Posterior cingulate gyrus (tissue), 11 donors: ENCODE measurements at regions not wholly inside any gene's neighbourhood (a gene's known extent, or its start where the extent isn't known, plus 50 kb on each side); places are given as distances from the start of the nearest gene placed in this dataset.

Experiments
- DNase-seq, 10 donors: peaks; one replicate each; pipeline versions ENCODE4 v3.0.0 to v3.0.0-alpha.2; 2020 to 2021; ENCODE audit warnings: mixed read lengths in 3 of 10
- intact Hi-C: fragments of 100-400 bp; cut with DNase I; formaldehyde crosslinking; loops from one replicate; pipeline ENCODE4 v1.15.1; 2023

DNA sequence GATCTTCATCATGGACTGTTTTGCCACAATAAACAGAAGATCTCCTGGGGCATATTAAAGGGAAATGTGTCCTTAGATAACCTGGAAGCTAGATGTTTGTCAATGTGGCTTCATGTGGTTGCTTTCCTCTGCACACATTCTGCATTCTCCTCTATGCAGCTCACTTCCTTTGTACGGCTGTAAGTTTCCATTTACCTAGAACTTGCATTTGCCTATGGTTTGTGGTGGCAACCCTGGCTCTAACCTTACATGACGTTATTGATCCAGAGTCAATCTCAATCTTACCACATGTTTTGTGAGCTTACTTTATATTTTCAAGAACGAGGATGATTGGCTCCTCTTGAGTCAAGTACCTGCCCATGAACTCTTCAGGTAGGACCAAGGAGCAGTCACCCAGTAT is 863.1 kb downstream of the MAFB start:
- DNase-seq: no peak

DNA sequence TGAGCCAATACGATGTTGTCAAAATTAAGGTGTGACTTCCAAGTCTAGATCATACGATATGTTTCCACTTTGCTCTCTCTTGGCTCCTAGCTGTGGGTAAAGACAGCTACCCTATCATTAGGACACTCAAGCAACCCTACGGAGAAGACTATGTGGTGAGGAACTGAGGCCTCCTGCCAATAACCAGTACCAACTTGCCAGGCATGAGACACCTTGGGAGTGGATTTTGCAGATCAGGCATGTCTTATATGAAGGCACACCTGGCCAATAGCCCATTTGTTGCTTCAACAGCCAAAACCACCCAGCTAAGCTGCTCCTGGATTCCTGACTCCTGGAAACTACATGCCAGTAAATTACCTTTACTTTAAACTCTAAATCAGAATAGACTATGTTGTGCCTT is 863.4 kb downstream of the DHX35 start:
- intact Hi-C loops: no loop called here
- no peak for DNase-seq

More for the DNA sequence above, 863.1 kb downstream of the MAFB start:
- intact Hi-C loops: no loop called here

DNA sequence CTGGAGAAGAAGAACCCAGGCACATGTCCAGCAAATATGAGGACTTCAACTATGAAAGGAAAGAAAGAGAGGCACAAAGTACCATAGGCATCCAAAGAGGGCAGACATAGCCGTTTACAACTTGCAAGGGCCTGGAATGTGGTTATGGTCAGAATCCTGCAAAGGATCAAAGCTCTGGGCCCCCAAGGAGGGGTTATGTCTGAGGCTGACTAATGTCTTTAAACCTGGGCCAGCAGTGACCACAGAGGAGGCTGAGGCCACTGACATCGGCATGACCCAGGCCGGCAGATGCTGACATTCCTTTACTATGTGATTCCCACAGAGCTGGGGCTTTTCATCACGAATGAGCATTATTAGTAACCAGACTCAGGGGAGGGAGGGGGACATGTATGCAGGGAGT is 861.1 kb downstream of the DHX35 start:
- no peak for DNase-seq
- intact Hi-C loops: no loop called here

DNA sequence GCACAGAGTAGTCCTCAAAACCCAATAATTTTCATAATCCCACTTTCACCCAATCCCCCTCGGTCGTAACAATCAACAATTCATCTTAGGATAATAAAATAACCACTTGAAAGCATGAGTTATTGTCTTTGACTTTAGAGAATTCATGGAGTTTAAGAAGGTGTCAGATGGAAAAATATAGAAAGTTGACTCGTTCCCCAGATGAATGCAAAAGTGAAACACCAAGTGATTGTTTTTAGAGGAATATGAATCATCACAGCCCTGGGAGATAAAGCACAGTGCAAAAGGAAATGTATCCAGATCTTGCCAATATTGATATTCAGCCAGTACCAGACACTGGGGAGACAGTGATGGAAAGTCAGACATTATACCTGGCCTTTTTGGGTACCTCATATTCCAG is 860.5 kb downstream of the DHX35 start:
- DNase-seq: no peak
- intact Hi-C loops: no loop called here

DNA sequence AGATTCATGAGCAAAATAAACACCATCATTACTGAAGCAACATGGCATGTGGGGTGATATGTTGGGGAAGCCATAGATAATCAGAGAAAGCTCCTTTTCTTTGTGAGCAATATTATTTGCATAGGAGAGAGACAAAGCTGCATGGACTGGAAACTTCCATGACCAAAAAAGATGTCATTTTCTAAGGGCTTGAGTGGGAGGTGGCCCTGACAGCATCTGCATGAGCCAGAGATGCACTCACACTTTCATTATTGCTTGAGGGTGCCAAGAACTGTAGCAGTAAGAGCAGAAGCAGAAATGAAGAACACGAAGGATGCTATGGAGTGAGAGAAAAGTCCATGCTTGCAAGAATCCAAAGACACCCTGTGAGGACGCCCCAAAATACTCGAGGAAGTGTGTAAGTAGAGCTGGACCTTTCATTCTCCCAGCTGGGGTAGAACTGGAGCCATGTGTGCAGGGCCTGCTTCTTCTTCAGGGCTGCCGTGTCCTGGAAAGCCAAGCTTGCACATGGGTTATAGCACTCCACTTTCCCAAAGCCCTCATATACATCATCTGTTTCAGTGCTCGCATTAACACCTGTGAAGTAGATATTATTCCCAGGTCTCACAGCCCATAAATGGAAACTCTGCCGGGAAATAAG is 851.2 kb downstream of the DHX35 start:
- intact Hi-C loops: no loop called here
- peak in 3 of 10 donors; percentile 8 to 83 (median 62) for DNase-seq

DNA sequence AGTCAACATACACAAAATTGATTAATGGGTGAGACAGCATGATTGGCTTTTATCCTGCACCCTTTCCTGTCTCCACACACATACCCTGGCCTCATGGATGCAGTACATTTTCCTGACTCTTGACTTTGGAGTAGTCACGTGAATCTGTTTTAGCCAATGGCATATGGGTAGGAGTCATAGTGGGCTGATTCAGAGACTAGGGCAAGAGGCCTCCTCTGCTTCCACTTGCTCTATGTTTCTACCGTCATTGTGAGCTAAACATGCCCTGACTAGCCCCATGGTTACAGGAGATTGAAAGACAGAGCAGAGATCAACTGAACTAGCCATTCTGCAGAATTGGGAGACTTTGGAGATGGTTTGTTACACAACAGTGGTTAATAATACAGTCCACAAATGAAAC is 850.0 kb downstream of the DHX35 start:
- no peak for DNase-seq
- intact Hi-C loops: no loop called here

DNA sequence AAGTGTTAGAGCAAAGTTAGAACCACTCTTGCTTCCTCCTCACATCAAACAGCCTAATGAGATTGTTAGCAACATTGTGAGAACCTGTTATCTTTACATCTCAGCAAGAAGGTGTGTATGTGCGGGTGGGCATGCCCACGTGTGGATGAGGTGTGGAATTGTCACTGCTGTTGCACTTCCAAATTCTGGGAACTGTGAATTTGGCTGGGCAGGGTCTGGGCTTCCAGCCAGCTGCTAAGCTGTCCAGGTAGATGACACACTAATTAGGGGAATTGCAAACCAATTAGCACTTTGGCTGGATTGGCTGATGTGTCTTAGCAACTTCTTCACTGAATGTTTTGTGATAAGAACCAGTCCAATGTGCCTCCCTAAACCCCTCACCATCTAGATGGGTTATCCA is 848.2 kb downstream of the DHX35 start:
- intact Hi-C loops: no loop called here
- peak in 3 of 10 donors; percentile 66 to 82 (median 77) for DNase-seq

DNA sequence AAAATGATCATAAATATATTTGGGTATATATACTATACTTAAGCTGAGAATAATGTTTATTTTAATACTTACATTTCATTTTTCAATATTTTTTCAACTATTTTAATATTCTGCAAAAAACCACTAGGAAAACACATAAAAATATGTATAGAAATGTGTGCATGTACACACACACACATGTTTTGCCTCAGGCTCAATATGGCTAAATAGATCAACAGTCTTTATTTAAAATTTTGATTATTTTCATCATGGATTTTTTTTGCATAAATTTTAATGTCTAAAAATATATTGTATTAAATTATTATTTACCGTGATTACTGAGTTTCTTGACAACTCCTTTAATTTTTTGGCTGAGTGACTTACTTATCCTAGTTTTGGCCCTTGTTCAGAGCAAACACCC is 846.5 kb downstream of the DHX35 start:
- intact Hi-C loops: no loop called here
- DNase-seq: no peak

DNA sequence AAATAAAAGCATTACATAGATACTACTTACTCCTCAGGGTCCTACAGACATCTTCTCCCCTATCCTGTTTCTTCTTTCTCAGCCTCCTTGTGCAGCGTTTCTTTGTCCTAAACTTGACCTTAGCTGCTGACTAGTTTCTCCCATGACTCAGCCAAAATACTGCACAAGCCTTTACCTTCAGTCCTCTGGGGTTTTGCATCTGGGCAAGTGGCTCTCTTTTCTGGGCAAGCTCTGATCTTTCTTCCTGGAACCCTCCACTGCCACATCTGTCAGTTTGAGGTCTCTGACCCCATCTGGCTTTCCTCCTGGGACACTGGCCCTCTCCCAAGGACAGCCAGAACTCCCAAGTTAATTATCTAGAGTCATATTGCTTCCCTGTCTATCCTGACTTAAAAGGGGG is 838.4 kb downstream of the DHX35 start:
- DNase-seq: no peak
- intact Hi-C loops: no loop called here

DNA sequence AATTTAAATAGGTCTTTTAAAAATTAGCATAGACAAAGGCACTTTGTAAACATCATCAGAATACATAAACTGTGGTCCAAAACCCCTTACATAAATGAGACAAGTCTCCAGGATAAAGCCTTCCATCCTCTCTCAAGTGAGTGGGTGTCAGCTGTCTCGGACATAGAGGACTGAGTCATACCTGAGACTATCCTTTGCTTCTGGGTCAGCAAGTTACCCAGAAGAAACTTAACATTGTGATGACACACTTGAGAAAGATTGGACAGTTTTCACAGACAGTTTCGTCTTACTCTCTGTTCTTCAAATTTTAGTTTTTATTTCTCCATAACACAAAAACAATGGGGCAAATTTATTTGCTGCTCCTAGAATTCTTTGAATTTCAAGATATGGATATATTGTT is 838.0 kb downstream of the DHX35 start:
- no peak for DNase-seq
- intact Hi-C loops: no loop called here

DNA sequence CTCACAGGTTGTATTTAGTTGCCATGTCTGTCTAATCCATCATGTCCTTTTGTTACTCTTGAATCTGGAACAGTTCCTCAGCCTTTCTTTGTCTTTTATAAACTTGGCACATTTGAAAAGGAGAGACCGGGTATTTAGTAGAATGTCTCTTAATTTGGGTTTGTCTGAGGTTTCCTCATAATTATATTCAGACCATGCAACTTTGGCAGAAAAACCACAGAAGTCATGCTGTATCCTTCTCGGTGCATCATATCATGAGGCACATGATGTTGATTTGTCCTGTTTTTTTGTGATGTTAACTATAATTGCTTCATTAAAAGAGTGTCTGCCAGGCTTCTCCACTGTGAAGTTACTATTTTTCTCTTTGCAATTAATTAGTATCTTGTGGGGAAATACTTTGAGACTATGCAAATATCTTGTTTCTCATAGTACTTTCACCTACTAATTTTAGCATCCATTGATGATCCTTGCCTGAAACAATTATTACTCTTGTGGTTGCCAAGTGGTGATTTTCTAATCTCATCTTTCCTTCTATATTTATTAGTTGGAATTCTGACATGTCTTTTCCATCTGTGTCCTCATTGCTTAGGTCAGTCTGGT is 837.3 kb downstream of the DHX35 start:
- no peak for DNase-seq
- intact Hi-C loops: no loop called here

DNA sequence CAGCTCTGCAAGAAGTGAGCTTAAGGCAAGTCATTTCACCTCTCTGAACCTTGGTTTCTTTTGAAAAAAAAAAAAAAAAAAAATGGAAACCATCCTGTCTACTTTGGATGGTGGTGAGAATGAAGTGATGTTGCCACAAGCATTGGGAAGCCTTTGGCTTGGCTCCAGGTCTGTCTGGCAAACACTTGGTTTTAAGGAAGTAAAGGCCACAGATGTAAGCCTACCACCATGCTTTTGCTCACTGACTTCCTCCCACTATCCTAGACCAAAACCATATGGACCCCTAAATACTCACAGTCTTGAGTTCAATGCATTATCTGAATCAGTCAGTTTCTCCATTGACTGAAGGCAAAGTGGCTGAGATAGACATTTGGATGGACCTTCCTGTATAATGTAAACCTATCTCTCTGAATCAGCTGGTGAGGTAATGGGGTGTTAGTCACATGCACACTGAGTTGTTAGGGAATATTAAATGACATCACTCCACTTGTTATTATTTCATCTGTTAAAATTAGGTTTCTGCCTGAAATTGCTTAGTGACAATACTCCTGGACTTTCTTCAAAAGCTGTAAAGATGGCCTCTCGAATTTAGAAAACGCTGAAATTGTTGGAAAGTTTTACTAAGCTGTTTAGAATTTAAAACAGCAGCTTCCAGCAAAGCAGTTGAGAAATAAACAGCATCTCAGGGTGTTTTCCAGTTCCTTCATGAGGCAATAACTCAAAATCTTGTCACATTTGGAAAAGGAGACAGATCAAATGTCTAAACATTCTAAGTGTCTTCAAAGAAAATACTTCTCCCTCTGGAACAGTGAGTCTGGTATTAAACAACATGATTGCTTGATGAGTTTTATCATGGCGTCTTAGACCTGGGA is 833.5 kb downstream of the DHX35 start:
- DNase-seq: no peak
- intact Hi-C loops: no loop called here

DNA sequence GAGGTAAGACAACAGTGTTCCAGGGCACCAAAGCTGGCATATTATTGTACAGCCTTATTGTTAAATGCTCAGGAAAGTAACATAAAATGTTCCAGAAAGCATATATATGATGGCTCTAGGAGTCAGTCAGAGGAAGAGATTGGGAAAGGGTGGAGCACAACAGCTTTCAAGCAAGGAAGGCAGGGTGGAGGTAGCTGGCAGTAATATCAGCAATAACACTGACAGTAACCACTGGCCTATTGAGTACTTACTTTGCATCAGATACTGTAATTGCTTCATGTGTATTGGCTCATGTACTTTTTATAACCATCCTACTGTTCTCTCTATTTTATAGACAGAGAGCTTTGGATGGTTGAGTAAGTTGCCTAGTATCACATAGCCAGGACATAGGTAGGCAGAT is 830.2 kb downstream of the DHX35 start:
- DNase-seq: no peak
- intact Hi-C loops: no loop called here

DNA sequence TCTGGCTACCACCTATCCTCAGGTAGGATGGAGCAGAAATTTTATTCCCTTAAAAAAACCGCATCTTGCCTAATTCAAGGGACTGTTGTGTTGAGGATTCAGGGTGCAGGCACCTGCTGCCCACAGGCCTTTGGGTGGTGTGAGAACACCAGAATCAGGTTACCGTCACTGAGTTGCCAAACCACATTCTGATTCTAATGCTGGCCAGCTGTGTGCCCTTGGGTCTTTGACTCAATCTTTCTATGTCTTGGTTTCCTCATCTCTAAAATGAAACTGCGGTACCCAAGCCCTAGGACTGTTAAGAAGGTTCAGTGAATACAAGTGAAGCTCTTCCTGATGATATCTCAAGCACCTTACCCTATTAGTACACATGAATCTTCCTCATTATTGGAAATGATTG is 827.3 kb downstream of the DHX35 start:
- intact Hi-C loops: no loop called here
- DNase-seq: no peak

DNA sequence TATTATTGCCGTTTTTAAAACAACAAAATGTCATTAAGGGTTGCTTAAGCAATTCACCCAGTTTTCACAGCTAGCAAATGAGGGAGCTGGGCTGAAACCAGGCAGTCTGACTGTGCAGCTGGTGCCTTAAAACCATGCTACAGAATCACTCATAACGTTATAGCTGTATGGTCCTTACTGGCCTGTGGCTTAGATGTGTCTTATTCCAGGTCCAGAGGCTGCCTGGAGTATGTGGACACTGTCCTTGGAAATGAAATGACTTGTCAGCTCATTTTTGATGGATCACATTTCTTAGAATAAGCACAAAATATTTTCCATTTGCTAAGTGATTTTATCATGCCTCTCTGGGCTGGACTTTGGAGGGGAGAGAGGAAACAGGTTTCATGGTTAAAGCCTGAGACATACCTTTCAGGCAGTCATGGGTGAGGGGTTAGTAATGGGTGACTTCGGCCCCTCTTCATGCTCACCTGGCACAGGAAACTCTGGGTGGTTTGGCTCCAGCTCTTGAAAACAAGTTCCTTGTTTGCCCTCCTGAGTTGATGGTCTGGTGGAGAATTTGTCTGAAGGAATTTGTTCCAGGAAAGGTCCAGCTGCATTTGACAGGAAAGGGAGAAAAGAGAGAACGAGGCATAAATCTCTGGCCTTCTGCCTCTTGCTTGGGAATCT is 823.2 kb downstream of the DHX35 start:
- DNase-seq: no peak
- intact Hi-C loops: no loop called here

DNA sequence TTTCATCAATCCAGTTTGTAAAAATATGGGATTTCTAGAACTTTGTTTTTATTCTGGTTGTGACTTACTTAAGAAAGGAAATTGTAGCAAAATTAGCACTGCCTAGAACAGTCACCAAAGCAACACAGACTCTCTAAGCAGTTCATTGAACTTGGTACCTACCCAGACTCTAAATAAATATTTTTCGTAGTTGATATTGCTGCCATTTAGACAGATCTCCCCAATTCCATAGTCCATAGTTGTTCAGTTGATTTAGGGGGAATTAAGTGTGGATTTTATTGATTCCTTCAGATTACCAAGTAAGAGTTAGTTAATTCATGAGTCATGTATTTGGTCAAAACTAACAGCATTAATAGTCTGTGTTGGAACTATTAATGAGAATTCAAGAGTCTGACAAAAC is 822.5 kb downstream of the DHX35 start:
- intact Hi-C loops: no loop called here

DNA sequence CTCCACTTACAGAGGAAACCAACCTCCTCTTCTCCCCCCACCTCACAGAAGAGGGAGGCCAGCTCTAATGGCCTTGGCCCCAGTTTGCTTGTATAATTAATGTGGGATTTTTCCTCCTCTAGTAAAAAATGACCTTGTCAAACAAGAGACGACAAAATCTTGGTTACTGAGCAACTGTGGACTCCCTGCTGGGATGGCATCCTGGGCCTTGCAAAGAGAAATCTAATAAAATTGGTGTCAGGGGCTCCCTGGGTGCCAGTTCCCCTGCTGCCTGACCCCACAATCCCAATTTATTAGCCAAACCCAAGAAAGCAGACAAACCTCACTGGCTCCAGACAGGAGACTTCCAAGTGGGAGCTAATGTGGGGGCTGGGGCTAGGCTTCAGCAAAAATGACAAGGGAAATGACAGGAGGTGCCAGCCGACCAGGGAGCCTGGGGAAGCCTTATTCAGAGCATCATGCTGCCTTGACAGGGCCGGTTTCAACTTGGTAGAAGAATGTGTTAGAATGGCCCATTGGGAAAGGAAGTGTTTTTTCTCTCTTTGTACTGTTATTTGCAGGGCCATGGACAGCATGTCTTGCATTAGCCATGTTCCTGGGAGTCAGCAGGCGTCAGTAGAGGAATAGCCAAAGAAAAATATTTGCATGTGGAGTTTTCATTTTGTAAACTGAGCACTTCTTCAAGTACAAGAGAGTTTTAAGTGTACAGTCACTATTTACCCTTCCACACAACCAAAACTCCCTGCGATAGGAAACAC is 816.9 kb downstream of the DHX35 start:
- DNase-seq: peak in 1 of 10 donors; percentile 63
- intact Hi-C loops: no loop called here

More for the DNA sequence above, 822.5 kb downstream of the DHX35 start:
- no peak for DNase-seq

DNA sequence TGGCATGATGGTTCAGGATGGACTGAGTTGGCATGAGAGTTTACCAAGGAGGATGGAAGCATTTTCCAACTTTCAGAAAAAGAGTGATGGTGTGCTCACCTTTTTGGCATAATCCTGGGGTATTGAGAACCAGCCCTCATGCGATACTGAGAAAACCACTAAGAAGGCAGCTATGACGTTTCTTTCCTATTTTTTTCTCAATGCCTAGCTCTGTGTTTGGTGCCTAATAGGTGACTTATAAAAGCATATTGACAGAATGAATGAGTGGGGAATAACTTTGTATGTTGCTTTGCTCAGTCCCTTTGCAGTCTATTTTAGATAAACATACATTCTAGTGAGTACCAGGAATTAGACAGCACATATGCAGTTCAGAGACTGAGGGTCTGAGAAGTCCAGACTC is 816.3 kb downstream of the DHX35 start:
- no peak for DNase-seq
- intact Hi-C loops: no loop called here

DNA sequence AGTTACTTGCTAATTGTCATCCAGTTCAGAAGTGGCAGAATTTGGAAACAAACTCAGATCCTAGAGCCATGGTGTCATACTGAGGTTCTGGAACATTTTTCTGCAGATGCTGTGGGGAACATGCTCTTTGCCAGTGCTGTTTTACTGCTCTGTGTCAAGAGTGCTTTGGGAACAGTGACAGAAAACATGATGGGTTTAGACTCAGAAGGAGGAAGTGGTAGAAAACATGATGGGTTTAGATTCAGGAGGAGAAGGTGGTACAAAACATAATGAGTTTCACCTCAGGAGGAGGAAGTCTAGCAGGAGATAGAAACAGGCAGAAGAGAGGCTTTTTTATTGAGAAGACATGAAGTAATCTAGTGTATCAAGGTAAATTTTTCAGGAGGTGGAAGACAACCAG is 815.5 kb downstream of the DHX35 start:
- intact Hi-C loops: no loop called here
- no peak for DNase-seq

DNA sequence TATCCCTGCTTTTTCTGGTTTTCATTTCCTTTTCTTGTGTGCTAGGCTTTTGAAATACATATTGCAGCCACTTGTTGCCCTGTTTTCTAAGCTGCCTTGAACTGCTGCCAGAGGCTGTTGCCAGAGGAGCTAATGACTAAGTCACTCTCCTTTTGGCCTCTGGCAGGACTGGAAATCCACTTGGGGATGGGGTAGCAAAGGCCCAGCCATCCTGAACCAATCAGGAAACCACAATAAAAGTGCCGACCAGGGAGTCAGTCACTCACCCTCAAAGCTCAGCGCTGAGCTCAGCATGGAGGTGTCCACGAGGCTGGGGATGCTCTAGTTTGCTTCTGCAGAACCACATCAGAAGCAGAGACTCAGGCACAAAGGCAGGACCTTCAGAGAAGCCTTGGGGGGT is 813.0 kb downstream of the DHX35 start:
- DNase-seq: no peak
- intact Hi-C loops: no loop called here
